ENCODE measurements at regions not wholly inside any gene's neighbourhood (a gene's known extent, or its start where the extent isn't known, plus 50 kb on each side); places are given as distances from the start of the nearest gene placed in this dataset.

DNA sequence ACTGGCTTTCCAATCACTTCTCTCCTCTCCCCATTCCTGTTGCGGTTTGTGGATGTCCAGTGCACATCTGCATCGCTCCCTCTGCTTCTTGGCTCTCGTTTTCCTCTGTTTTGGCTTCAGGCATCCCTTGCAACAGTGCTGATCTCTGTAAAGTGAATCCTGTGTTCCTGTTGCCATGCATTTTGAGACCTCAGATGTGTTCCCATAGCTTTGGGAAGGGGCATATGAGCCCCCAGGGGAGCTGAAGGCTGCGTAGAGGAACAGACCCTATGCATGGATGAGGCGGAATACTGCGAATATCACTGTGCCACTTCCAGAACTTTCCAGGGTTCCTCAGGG, 168.4 kb upstream of the HAAO start:
- Histone ChIP-seq H3K36me3 (ENCODE audit: insufficient read depth, low read length) (no peaks in the 10 kb centered on the region), H3K27ac (no peak overlapping the region), H3K9me3 (ENCODE audit: low read depth, low read length) (no peaks in the 10 kb centered on the region), H3K4me3 (no peak overlapping the region), H3K9ac (ENCODE audit: insufficient read length) (no peak overlapping the region)
- TF ChIP-seq EZH2 (IDR thresholded peaks at IDR 0.05) = no peak
- TF ChIP-seq FOXP2 (optimal IDR thresholded peaks at IDR 0.05; ENCODE audit: control extremely low read depth, extremely low read length, insufficient read depth) = no peak
- TF ChIP-seq POLR2AphosphoS5 (IDR thresholded peaks at IDR 0.05; ENCODE audit: borderline replicate concordance, low read depth, low read length) = no peak
- no peak for DNase-seq (ENCODE audit: low read depth, low spot score)

DNA sequence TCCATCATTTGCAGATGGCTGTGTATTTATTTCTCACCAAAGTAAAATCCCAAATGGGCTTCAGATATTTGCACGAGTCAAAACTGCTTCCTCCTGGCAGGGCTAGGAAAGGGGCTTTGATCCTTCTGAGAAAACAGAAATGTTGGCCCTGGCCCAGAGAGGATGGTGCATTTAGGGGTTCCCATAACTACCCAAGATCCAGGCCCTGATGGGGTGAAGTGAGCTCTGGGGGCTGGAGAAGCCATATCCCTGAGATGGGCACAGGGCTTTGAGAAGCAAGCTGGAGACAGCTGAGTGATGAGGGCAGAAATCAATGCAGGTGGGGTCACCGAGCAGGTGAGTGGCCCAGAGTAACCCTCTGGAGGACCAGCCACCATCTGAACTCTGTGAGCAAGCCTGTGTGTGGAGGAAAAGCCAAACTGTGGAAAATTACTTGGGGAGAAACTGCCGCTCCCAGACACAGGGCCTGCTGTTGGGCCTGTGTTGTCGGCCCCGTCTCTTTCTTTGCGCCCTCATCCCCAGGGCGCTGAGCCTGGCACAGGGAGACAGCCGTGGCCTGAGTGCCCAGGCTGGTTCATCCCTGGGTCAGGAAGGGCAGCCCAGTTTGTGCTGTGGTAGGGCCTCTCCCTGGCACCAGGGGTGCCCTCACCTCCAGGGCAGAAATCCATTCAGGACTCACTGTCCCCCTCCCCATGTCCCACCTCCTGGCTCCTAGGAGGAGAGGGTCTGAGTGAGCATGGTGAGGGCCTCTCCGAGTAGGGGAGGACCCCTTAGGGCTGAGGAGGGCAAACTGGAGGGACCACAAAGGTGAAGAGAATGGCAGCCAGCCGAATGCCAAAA, 167.8 kb upstream of the HAAO start:
- no peak overlapping the region for H3K27ac ChIP-seq

DNA sequence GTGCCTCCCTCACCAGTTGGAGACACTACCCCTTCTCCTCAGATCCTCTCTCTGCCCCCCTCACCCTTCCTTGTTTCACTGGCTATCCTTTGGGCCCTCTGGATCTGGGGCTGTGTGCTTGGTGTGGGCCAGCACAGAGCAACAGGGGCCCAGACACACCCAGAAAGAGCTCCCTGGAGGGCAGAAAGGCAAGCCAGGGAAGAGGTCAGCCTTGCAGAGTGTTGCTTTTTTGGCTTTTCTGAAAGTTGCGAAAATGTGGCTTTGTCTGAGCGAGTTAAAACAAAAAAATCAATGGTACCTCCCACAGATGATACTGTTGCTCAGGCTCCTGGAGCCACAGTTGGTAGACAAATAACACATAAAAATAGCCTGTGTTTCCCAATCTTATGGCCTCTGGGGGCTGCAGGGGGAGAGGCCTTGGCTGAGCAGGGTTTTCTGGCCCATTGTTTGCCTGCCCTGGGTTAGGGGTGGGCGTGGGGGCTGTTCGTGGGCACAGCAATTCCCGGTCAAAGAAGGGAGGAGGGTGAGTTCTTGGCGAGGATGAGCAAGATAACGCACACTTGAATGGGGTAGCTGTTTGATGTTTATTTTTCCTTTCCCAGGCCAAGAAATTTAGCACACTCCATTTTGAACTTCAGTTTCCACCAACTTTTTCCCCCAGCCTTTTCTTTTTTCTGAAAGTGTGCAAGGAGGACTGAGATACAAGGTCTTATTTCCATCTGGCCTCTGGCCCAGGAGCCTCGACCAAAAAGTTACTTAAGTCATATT, 167.0 kb upstream of the HAAO start:
- no peak overlapping the region for H3K4me3 ChIP-seq
- no peaks in the 10 kb centered on the region for H3K36me3 ChIP-seq (ENCODE audit: insufficient read depth, low read length)
- TF ChIP-seq EZH2 (IDR thresholded peaks at IDR 0.05) = no peak
- no peak for TF ChIP-seq POLR2AphosphoS5 (IDR thresholded peaks at IDR 0.05; ENCODE audit: borderline replicate concordance, low read depth, low read length)
- no peak for TF ChIP-seq FOXP2 (optimal IDR thresholded peaks at IDR 0.05; ENCODE audit: control extremely low read depth, extremely low read length, insufficient read depth)
- no peaks in the 10 kb centered on the region for H3K9me3 ChIP-seq (ENCODE audit: low read depth, low read length)
- H3K27ac ChIP-seq = no peak overlapping the region
- no peak for DNase-seq (ENCODE audit: low read depth, low spot score)
- no peak overlapping the region for H3K9ac ChIP-seq (ENCODE audit: insufficient read length)

More for the DNA sequence above, 167.8 kb upstream of the HAAO start:
- DNase-seq (ENCODE audit: low read depth, low spot score) = no peak
- Histone ChIP-seq H3K36me3 (ENCODE audit: insufficient read depth, low read length) (no peaks in the 10 kb centered on the region), H3K4me3 (no peak overlapping the region), H3K9me3 (ENCODE audit: low read depth, low read length) (no peaks in the 10 kb centered on the region), H3K9ac (ENCODE audit: insufficient read length) (no peak overlapping the region)
- TF ChIP-seq POLR2AphosphoS5 (IDR thresholded peaks at IDR 0.05; ENCODE audit: borderline replicate concordance, low read depth, low read length) (no peak), FOXP2 (optimal IDR thresholded peaks at IDR 0.05; ENCODE audit: control extremely low read depth, extremely low read length, insufficient read depth) (no peak), EZH2 (IDR thresholded peaks at IDR 0.05) (no peak)

DNA sequence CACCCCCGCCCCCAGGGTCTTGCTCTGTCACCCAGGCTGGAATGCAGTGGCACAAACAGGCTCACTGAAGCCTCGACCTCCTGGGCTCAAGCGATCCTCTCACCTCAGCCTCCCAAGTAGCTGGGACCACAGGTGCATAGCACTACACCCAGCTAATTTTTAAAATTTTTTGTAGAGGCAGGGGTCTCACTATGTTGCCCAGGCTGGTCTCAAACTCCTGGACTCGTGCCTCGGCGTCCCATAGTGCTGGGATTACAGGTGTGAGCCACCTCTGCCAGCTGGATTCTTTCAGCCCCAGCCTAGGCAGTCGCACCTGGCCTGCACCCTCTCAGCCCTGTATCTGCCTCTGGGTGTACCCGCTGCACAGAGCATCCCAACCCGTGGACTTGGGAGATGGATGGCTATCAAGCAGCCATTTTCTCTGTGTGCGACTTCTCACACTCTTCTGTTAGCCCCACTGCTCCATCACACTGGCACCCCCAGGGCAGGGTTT, 166.4 kb upstream of the HAAO start:
- TF ChIP-seq POLR2AphosphoS5 (IDR thresholded peaks at IDR 0.05; ENCODE audit: borderline replicate concordance, low read depth, low read length) (no peak), EZH2 (IDR thresholded peaks at IDR 0.05) (no peak), FOXP2 (optimal IDR thresholded peaks at IDR 0.05; ENCODE audit: control extremely low read depth, extremely low read length, insufficient read depth) (no peak)
- no peak for DNase-seq (ENCODE audit: low read depth, low spot score)
- H3K9ac ChIP-seq (ENCODE audit: insufficient read length) = no peak overlapping the region
- no peak overlapping the region for H3K27ac ChIP-seq
- no peaks in the 10 kb centered on the region for H3K9me3 ChIP-seq (ENCODE audit: low read depth, low read length)
- H3K36me3 ChIP-seq (ENCODE audit: insufficient read depth, low read length) = no peaks in the 10 kb centered on the region
- H3K4me3 ChIP-seq = no peak overlapping the region

DNA sequence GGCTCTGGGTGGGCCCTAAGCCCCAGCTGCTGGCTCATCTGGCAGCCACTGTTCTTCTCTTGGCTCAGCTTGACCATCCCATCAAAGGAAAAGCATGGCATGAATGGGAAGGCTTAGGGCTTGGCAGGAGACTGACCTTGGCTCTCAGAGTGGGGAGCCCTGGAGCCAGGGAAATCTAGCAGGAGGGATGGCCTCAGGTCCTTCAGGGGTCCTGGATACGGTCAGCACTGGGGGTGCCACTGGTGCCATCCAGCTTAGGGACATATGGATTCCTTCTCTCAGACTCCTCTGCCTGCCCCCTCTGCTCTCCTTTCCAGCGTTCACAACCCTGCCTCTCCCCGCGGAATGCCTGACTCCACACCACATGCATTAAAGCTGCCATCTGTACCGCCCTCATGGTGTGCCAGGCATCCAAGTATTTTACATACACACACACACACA, 165.5 kb upstream of the HAAO start:
- Histone ChIP-seq H3K9ac (ENCODE audit: insufficient read length) (no peak overlapping the region), H3K4me3 (no peak overlapping the region), H3K9me3 (ENCODE audit: low read depth, low read length) (no peaks in the 10 kb centered on the region), H3K36me3 (ENCODE audit: insufficient read depth, low read length) (no peaks in the 10 kb centered on the region), H3K27ac (no peak overlapping the region)
- TF ChIP-seq FOXP2 (optimal IDR thresholded peaks at IDR 0.05; ENCODE audit: control extremely low read depth, extremely low read length, insufficient read depth) (no peak), EZH2 (IDR thresholded peaks at IDR 0.05) (no peak), POLR2AphosphoS5 (IDR thresholded peaks at IDR 0.05; ENCODE audit: borderline replicate concordance, low read depth, low read length) (no peak)
- no peak for DNase-seq (ENCODE audit: low read depth, low spot score)

DNA sequence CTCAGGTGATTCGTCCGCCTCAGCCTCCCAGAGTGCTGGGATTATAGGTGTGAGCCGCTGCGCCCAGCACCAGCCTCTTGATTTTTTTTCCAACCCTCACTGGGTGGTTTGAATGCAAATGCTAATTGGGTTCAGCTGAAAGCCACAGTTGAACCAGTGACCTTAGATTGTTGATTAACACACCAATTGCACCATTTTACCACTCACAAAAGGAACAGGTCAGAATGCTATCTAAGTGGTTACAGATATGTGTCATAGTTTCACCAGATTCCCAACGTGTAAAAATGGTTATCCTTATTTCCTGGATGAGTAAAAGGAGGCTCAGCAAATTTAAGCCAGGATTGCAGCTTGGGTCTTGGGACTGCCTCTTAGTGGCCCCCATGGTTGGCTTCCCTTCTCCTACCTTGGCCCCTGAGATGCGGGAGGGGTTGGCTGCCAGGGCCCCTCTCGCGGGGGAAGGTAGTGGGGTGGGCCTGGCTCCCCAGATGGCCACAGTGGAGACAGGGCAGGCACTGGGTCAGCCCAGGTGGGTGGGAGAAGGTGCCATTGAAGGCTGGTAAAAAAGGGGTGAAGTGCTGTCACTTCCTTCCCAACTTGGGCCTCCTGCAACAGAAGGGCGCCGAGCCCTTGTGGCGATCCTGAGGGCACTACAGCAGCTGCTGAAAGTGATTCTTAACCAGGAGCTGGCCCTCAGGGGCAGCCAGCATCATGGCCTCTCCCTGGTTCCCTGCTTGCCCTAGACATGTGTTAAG, 164.9 kb upstream of the HAAO start:
- Histone ChIP-seq H3K9ac (ENCODE audit: insufficient read length) (no peak overlapping the region), H3K9me3 (ENCODE audit: low read depth, low read length) (no peaks in the 10 kb centered on the region), H3K4me3 (no peak overlapping the region), H3K27ac (no peak overlapping the region), H3K36me3 (ENCODE audit: insufficient read depth, low read length) (no peaks in the 10 kb centered on the region)
- no peak for TF ChIP-seq EZH2 (IDR thresholded peaks at IDR 0.05)
- no peak for TF ChIP-seq FOXP2 (optimal IDR thresholded peaks at IDR 0.05; ENCODE audit: control extremely low read depth, extremely low read length, insufficient read depth)
- DNase-seq (ENCODE audit: low read depth, low spot score) = no peak

DNA sequence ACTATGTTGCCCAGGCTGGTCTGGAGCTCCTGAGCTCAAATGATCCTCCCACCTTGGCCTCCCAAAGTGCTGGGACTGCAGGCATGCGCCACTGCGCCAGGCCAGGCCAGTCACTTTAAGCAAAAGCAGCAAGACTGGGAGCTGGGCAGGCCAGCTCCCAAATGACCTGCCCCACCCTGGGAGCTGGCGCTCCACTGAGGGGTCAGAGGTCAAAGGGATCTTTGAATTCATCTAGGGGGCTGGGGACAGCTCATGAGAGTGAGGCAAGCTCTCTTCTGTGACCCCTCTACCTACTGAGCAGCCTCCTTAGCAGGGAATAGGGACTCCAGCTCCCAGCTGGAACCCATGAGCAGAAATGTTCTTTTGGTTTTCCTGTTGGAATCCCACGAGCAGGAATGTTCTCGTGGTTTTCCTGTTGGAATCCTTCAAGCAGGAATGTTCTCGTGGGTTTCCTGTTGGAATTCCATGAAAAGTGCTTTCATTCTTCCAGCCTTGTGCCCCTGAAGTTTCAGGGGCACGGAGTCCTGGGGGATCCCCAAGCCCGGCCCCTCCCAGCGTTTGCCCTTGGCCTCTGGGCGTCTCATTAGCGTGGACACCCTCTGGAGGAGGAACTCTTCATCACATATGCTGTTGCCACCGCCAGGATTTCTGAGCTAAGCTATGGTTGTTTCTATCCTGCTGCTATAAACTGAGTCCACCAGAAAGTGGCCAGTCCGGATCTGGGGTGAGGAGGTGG, 162.0 kb upstream of the HAAO start:
- Histone ChIP-seq H3K4me3 (peak overlapping the region; percentile 38; the same call in 1 of the 2 replicates), H3K36me3 (ENCODE audit: insufficient read depth, low read length) (no peaks in the 10 kb centered on the region), H3K9ac (ENCODE audit: insufficient read length) (no peak overlapping the region), H3K9me3 (ENCODE audit: low read depth, low read length) (no peaks in the 10 kb centered on the region), H3K27ac (no peak overlapping the region)
- TF ChIP-seq EZH2 (IDR thresholded peaks at IDR 0.05) (no peak), POLR2AphosphoS5 (IDR thresholded peaks at IDR 0.05; ENCODE audit: borderline replicate concordance, low read depth, low read length) (no peak), FOXP2 (optimal IDR thresholded peaks at IDR 0.05; ENCODE audit: control extremely low read depth, extremely low read length, insufficient read depth) (no peak)
- no peak for DNase-seq (ENCODE audit: low read depth, low spot score)

Measured in SK-N-MC (cell line).